K562 (cell line): ENCODE measurements at regions not wholly inside any gene's neighbourhood (a gene's known extent, or its start where the extent isn't known, plus 50 kb on each side); places are given as distances from the start of the nearest gene placed in this dataset.

ENCODE experiments used
- DMBX1 ChIP-seq: fragments of 250-450 bp; sonication (Bioruptor Pico); IDR thresholded peaks from 2 replicates; pipeline ENCODE4 v1.8.0; 2022; ENCODE audit warnings: inconsistent platforms, mild to moderate bottlenecking, moderate library complexity, borderline replicate concordance
- EZH2 ChIP-seq: IDR thresholded peaks from 2 replicates; pipeline ENCODE4 v1.6.1; 2012; ENCODE audit warnings: low read depth, mild to moderate bottlenecking, inconsistent platforms, low read length, borderline replicate concordance

GRCh38 chr2:67479261-67479660, 82.1 kb downstream of the ETAA1 start:
- TF ChIP-seq DMBX1 (CRISPR knock-in tag) (no peak), EZH2 (no peak)
